HG03432 (cell line): ENCODE measurements at regions not wholly inside any gene's neighbourhood (a gene's known extent, or its start where the extent isn't known, plus 50 kb on each side); places are given as distances from the start of the nearest gene placed in this dataset.
A peak's percentile ranks its signal among the peaks of the same experiment; 100 is the strongest.

ENCODE experiments used
- ATAC-seq: cut with Tn5 transposase; IDR thresholded peaks from one replicate; pipeline ENCODE4 v1.9.1; 2021; ENCODE audit warnings: mild to moderate bottlenecking, moderate library complexity; ENCODE audit not compliant: unreplicated experiment

DNA sequence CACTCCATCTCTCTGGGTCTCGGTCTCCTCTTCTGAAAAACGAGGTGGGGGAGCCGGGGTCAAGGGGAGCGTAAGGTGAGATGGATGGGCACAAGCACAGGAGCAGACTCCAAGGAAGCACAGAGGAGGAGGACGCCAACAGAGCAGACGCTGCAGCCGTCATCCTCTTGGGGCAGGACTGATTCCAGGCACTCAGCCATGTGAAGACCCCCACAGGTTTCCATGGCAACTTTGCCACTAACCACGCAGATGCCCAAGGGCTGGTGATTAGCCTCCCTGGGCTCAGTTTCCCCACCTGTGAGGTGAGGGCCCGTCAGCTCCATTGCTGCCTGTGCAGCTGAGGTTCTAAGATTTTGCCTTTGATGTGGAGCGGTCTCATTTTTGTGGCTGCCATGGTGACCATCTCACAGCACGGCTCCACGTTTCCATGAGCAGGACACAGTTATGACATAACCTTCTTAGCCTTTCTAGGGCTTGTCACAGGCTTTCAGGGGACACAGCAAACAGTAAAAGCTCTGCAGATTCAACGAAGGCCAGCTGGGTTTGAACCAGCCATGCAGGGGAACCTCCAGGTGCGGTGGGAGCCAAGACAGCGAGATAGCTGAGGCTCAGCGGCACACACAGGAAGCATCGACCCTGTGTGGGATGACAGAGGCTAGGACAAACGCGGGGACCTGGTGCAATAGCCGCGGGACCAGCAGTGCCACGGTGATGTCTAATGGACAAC lies 170.3 kb downstream of the NUP210 start:
- ATAC-seq = no peak

- no peak for ATAC-seq
Measured at GRCh38 chr3:13248640-13249039, 171.5 kb downstream of the NUP210 start.

DNA sequence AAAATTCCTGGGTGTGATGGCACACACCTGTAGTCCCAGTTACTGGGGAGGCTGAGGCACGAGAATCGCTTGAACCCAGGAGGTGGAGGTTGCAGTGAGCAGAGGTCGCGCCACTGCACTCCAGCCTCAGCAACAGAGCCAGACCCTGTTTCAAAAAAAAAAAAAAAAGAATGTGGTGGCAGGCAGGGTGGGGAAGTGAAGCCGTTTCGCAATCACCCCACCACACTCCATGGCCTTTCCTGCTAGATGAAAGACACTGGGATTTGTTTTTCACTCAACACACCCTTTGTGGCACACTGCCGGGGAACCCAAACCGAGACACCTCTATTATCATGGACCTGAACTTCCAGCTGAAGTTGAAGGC lies 172.4 kb upstream of the IQSEC1 start:
- no peak for ATAC-seq

- ATAC-seq = no peak
Measured at GRCh38 chr3:13243586-13243985, 170.4 kb upstream of the IQSEC1 start.

DNA sequence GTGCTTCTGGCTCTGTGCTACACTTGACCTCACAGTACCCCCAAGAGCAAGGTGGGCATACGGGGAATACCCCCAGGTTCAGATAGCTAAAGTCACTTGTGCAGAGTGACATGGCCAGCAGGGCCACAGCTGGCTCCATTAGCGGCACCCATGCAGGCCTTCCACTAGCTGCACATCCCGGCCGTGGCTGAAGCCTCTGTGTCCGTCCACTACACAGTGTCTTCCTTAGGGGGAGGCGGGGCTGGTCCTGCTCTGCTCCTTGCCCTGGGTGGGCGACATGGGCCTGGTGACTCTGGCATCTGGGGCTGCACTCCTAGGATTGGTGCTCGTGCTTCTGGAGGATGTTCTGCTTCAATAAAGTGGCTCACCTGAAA lies 169.1 kb upstream of the IQSEC1 start:
- no peak for ATAC-seq

DNA sequence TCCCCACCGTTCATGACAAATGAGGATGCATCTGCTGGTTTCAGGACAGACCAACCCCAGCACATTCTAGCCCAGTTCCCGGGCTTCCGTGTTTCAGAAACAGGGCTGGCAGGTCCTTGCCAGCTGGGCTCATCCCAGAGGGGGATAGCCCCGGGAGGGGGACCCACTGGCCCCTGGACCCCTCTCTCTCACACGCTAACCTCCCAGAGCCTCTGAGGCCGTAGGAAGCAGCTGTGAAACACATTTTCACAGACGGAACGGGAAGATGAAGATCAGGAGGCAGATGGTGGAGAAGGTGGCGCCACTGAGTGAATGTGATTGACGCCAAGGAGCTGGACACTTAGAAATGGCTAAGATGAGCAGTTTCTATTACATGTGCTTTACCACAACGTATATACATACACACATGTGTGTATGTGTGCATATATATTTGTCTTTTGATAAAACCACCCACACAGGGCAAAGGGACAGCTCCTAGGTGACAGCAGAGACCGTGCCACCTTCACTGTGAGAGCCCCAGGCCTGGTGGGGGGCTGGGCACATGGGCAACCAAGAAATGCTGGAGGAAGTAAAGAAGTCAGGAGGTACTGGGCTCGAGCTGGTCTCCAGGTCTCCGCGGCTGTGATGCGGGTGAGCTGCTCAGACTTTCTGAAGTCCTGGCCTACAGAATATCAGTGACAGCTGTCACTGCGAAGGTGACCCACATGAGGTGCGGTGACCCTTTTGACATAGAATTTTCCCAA lies 168.6 kb upstream of the IQSEC1 start:
- ATAC-seq = no peak

GRCh38 chr3:13240928-13241618 lies 167.8 kb upstream of the IQSEC1 start:
- no peak for ATAC-seq

- ATAC-seq = no peak
Measured at GRCh38 chr3:13239467-13239760, 166.2 kb upstream of the IQSEC1 start.

DNA sequence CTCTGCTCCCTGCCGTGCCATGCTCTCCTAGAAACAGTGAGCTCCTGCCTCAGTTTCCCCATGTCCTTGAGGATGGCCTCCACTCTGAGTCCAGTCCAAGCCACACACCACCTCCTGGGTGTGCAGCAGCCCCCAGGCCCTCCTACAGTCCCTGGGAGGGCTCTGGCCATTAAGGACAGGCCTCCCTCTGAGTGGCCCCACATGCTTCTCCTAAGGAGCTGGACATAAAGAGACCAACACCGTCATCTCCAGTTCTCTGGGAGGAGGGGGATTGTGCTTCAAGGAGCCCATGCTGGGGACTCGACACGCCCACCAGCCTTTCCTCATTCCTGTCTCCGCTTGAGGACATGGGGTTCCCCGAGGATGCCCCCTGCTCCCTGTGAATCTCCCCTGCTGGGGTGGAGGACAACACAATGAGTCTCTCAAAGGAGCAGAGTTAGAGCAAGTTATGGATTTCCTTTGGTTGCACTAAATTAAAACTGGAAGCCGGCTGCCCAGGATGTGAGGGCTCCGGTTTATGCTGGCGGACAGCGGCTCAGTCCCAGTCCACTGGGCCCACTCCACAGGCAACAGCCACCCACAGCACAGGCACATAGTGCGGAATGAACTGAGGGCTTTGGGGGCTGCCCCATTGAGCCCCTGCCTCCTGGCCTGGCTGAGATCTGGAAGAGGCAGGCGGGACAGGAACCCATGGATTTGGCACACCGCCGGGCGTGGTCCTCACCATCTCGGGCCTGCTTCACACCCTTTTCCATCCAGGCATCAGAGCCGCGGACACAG lies 165.6 kb upstream of the IQSEC1 start:
- ATAC-seq = no peak

DNA sequence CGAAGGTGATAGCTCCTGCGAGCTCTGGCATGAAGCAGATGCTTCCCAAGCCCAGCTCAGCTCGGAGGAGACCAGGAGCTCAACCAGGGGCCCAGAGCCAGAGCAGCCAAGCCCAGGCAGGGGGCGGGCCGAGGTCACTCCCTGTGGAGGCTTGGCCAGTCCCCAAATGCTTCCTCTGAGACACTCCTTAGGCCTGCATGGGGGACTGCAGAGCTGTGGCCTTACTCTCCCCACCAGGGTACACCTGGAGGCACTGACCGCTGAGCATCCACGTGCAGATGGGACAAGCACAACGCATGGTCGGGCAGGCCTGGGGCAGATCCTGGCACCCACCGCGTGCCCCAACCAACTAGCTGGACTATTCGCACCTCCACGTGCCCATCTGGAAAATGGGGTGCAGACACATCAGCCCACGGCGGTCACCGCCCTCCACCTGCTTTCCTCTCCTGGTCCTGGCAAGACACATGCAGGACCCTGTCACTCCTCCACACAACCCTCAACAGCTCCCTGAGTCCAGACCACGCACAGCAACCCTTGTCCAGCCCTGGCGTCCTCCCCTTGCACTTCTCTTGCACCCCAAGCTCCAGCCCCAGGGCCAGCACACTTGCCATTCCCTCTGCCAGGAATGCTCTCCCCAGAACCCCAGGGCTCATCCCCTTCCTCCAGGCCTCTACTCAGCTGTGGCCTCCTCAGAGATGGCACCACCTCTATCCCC lies 164.7 kb upstream of the IQSEC1 start:
- no peak for ATAC-seq

DNA sequence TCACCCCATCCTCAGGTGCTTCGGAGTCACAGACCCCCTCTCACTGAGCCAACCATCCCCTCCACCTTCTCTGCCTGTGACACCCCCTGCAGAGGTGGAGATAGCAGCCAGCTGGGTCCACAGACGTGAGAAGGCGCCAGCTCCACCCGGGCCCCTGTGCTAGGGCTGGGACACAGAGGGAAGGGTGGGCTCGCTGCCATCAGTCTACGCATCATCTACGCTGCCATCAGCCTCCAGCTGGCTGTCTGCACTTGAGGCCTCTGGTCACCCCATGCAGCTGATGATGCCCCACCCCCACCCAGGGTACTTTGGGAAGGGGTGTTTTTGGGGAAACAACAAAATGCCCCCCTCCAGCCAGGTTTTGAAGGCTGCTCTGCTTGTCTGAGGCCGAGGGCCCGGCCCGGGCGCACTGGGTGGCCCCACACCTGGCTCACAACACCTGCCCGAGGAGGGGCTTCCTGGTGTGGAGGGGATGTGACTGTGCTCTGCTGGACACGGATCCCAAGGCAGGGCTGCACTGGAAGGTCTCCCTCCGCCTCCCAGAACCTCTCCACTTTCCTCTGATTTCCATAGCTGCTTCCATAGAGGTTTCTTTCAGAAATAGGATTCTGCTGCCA lies 163.4 kb upstream of the IQSEC1 start:
- no peak for ATAC-seq

GRCh38 chr3:13235897-13236296 lies 162.7 kb upstream of the IQSEC1 start:
- ATAC-seq = no peak

GRCh38 chr3:13235079-13235478 lies 161.8 kb upstream of the IQSEC1 start:
- peak; percentile 77 for ATAC-seq

GRCh38 chr3:13234666-13235065 lies 161.4 kb upstream of the IQSEC1 start:
- ATAC-seq = no peak

GRCh38 chr3:13233487-13234485 lies 160.6 kb upstream of the IQSEC1 start:
- ATAC-seq = no peak

DNA sequence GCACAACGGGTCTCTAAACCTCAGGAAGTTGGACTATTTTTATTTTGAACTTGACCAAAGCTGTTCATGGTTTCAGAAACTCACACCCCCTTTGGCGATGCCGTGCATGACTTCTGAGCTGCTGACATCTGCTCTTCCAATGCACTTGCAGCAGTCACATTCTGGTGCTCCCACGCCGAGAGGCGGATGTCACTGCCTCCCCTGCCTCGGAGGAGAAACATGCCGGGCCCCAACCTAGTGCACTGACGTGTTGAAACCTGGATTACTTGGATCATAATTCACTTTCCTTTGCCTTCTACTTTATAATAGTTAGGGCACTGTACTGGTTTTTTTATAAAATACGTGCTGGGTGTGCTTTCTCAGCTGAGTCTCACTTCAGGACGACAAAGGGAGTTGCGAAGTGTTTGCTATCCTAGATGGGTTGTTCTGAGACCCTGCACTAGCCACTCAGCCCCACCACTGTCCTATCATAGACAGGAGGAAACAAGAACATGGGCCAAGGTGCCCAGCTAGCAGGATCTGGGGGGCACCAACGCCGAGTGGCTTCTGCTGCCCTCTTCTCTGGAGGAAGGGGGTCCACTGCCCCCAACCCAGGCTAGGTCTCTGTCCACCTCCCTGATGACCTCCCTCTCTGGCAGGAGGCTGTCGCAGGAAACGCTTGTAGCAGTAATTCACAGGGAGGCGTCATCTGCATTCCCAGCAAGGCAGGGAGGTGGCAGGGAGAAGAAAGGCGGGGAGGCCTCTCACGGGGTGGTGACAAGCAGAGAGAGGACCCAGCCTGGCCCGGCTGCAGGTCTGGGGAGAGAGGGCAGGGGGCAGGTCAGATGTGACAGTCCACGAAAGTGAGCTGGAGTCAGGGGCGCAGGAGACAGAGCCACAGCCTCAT lies 158.8 kb upstream of the IQSEC1 start:
- ATAC-seq = no peak

DNA sequence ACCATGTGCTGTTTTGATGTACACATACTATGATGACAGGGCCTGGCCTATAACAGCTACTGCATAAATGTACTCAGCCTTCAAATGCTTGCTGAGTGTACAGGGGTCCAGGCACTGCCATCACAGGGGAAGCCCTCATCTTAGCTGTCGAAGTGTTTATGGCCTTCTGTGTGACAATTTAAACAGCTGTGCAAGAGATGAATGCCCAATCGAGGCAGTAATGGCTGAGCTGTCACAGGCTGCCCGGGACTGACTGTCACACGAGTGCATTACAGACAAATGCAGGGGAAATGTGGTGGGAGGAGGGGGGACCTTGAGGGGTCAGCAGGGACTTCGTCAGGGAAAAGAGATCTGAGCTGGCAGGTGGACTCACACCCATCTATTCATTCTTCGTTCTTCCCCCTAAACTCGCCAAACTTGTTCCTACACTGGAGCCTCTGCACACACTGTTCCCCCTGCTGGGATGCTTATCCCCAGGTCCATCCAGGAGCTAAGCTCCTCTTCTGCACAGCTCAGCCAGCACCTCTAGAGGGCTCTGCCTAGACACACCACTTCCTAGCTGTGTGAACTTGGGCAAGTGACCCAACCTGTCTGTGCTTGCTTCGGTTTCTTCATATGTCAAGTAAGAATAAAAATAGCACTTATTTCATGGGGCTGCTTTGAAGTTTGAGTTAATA lies 156.2 kb upstream of the IQSEC1 start:
- ATAC-seq = no peak

DNA sequence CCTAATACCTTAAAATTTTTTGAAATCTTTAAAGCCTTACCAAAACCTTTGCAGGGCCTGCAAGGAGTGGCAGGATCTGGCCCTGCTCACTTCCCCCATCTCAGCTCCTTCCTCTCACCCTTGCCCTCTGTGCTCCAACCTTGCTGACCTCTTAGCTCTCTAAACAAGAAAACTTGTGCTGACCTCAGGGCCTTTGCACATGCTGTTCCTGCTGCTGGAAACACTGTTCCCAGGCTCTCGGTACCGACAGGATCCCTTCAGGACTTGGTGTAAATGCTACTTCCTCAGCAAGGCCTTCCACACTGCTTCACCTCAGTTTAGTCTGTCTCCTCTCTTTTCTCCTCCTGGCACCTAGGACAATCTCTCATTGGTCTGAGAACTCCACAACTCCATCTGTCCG lies 155.4 kb upstream of the IQSEC1 start:
- ATAC-seq = no peak
